Cardiac muscle cell (in vitro differentiated cells and primary cell): ENCODE measurements at regions not wholly inside any gene's neighbourhood (a gene's known extent, or its start where the extent isn't known, plus 50 kb on each side); places are given as distances from the start of the nearest gene placed in this dataset.
"Not testable (repeated sequence)": the region's sequence is repeated elsewhere in the genome, so short reads cannot be mapped to it uniquely, and the experiment has no call there.

Source experiments
- DNase-seq, 2 donors: peaks; one replicate each; pipeline versions ENCODE4 v3.0.0 to v3.0.0-alpha.2; 2010 to 2017; ENCODE audit warnings: low read depth in 1 of 2, low spot score in 1 of 2
- H3K27ac ChIP-seq: fragments of 200-600 bp; sonication (generic); 2 replicates; pipeline ENCODE4 v1.5.1; 2016
- H3K27me3 ChIP-seq: fragments of 200-600 bp; sonication (generic); 2 replicates; pipeline ENCODE4 v1.6.0; 2016; ENCODE audit warnings: control low read depth
- H3K36me3 ChIP-seq: fragments of 200-600 bp; sonication (generic); 2 replicates; pipeline ENCODE4 v1.5.1; 2016; ENCODE audit warnings: control low read depth
- H3K4me1 ChIP-seq: fragments of 200-600 bp; sonication (generic); 2 replicates; pipeline ENCODE4 v1.8.1; 2017; ENCODE audit warnings: low read depth, mild to moderate bottlenecking, mixed run types
- H3K4me3 ChIP-seq: fragments of 200-600 bp; sonication (generic); 2 replicates; pipeline ENCODE4 v1.5.1; 2016; ENCODE audit warnings: mild to moderate bottlenecking
- H3K9me3 ChIP-seq: fragments of 200-600 bp; sonication (generic); 2 replicates; pipeline ENCODE4 v1.5.1; 2017; ENCODE audit warnings: low read depth, mild to moderate bottlenecking, control low read depth
- CTCF ChIP-seq: IDR thresholded peaks from 2 replicates; pipeline ENCODE4 v1.5.1; 2012; ENCODE audit warnings: low read depth, mild to moderate bottlenecking, low read length

- Histone ChIP-seq H3K36me3 (no peaks in the 10 kb centered on the region), H3K4me1 (no peaks in the 10 kb centered on the region), H3K9me3 (no peaks in the 10 kb centered on the region), H3K4me3 (no peak overlapping the region), H3K27ac (no peak overlapping the region), H3K27me3 (peaks cover 8% of the 10 kb centered on the region)
- no peak for TF ChIP-seq CTCF
- no peak for DNase-seq
Measured at GRCh38 chr3:64438066-64438465, 212.8 kb upstream of the PRICKLE2 start.

- H3K36me3 ChIP-seq = no peaks in the 10 kb centered on the region
- TF ChIP-seq CTCF = no peak
- no peaks in the 10 kb centered on the region for H3K9me3 ChIP-seq
- no peak for DNase-seq
- no peak overlapping the region for H3K4me3 ChIP-seq
- no peaks in the 10 kb centered on the region for H3K4me1 ChIP-seq
- H3K27ac ChIP-seq = no peak overlapping the region
- peaks cover 1% of the 10 kb centered on the region for H3K27me3 ChIP-seq
Measured at GRCh38 chr3:64437131-64437530, 211.9 kb upstream of the PRICKLE2 start.

- not testable (repeated sequence) for H3K4me3 ChIP-seq, H3K9me3 ChIP-seq, H3K27ac ChIP-seq, H3K27me3 ChIP-seq, H3K36me3 ChIP-seq, H3K4me1 ChIP-seq, DNase-seq
Measured at GRCh38 chr3:64435023-64435422, 209.8 kb upstream of the PRICKLE2 start.

GRCh38 chr3:64432870-64433269 lies 207.6 kb upstream of the PRICKLE2 start:
- Histone ChIP-seq H3K9me3 (no peaks in the 10 kb centered on the region), H3K27me3 (no peaks in the 10 kb centered on the region), H3K36me3 (no peaks in the 10 kb centered on the region), H3K27ac (no peak overlapping the region), H3K4me3 (no peak overlapping the region), H3K4me1 (no peaks in the 10 kb centered on the region)
- no peak for DNase-seq
- TF ChIP-seq CTCF = no peak

- H3K27ac ChIP-seq = no peak overlapping the region
- no peaks in the 10 kb centered on the region for H3K27me3 ChIP-seq
- H3K4me3 ChIP-seq = no peak overlapping the region
- no peak for DNase-seq
- H3K4me1 ChIP-seq = no peaks in the 10 kb centered on the region
- no peaks in the 10 kb centered on the region for H3K9me3 ChIP-seq
- H3K36me3 ChIP-seq = no peaks in the 10 kb centered on the region
- no peak for TF ChIP-seq CTCF
Measured at GRCh38 chr3:64431526-64432091, 206.3 kb upstream of the PRICKLE2 start.

GRCh38 chr3:64427671-64428070 lies 202.4 kb upstream of the PRICKLE2 start:
- Histone ChIP-seq H3K4me3 (no peak overlapping the region), H3K4me1 (no peaks in the 10 kb centered on the region), H3K27me3 (no peaks in the 10 kb centered on the region), H3K9me3 (no peaks in the 10 kb centered on the region), H3K27ac (no peak overlapping the region), H3K36me3 (no peaks in the 10 kb centered on the region)
- DNase-seq = no peak
- TF ChIP-seq CTCF = no peak
